Uterus (tissue), 3 donors: ENCODE measurements at regions not wholly inside any gene's neighbourhood (a gene's known extent, or its start where the extent isn't known, plus 50 kb on each side); places are given as distances from the start of the nearest gene placed in this dataset.

Experiments used
- DNase-seq, 2 donors: peaks; one replicate each; pipeline ENCODE4 v3.0.0-alpha.2; 2019 to 2020
- H3K27ac ChIP-seq, 2 donors: fragments of 200-600 bp; sonication (generic); 1 replicate in 1 of 2; 2 replicates in 1 of 2; pipeline ENCODE4 v1.5.1; 2016 to 2018
- H3K27me3 ChIP-seq, 2 donors: fragments of 200-600 bp; sonication (generic); one replicate each; pipeline ENCODE4 v1.5.1; 2018 to 2019; ENCODE audit warnings: control low read depth in 1 of 2
- H3K36me3 ChIP-seq, 2 donors: fragments of 200-600 bp; sonication (generic); one replicate each; pipeline ENCODE4 v1.5.1; 2019; ENCODE audit warnings: control low read depth in 1 of 2
- H3K4me1 ChIP-seq, 2 donors: fragments of 200-600 bp; sonication (generic); one replicate each; pipeline ENCODE4 v1.5.1; 2018 to 2019; ENCODE audit warnings: control low read depth in 1 of 2
- H3K4me3 ChIP-seq, 2 donors: fragments of 200-600 bp; sonication (generic); 1 replicate in 1 of 2; 2 replicates in 1 of 2; pipeline ENCODE4 v1.5.1; 2018 to 2019; ENCODE audit warnings: mild to moderate bottlenecking in 1 of 2
- H3K9me3 ChIP-seq, 2 donors: fragments of 200-600 bp; sonication (generic); one replicate each; pipeline ENCODE4 v1.5.1; 2019; ENCODE audit warnings: control low read depth in 1 of 2
- CTCF ChIP-seq, 4 experiments: fragments of 200-600 bp in 2 of 4; fragments of 450-650 bp in 2 of 4; sonication (generic) in 2 of 4; IDR thresholded peaks; one replicate each; pipeline ENCODE4 v1.5.1; 2016 to 2019; ENCODE audit warnings: antibody characterized with exemption in 4 of 4, mild to moderate bottlenecking in 2 of 4, moderate library complexity in 1 of 4
- POLR2A ChIP-seq, 2 donors: fragments of 450-650 bp; IDR thresholded peaks; one replicate each; pipeline ENCODE4 v1.6.1; 2016; ENCODE audit warnings: antibody characterized with exemption in 2 of 2, mild to moderate bottlenecking in 1 of 2, moderate library complexity in 1 of 2
- intact Hi-C: fragments of 100-400 bp; cut with DNase I; formaldehyde crosslinking; loops from one replicate; pipeline ENCODE4 v1.15.1; 2023; ENCODE audit warnings: low total_unique reads
- donor health status: DM: yes; HTN: yes; CAD: no.

- H3K9me3 ChIP-seq, result no peaks in the 10 kb centered on the region
- intact Hi-C loops, result no loop called here
- H3K36me3 ChIP-seq, result no peaks in the 10 kb centered on the region
- H3K27ac ChIP-seq, result no peak overlapping the region
- TF ChIP-seq CTCF (IDR thresholded peaks at IDR 0.05) (no peak), POLR2A (IDR thresholded peaks at IDR 0.05) (no peak)
- no peaks in the 10 kb centered on the region for H3K4me1 ChIP-seq
- no peak overlapping the region for H3K4me3 ChIP-seq
- DNase-seq, result no peak
- no peaks in the 10 kb centered on the region for H3K27me3 ChIP-seq
Observed at GRCh38 chr14:86243158-86243557, 713.2 kb downstream of the FLRT2 start.

- TF ChIP-seq POLR2A (IDR thresholded peaks at IDR 0.05) (no peak), CTCF (IDR thresholded peaks at IDR 0.05) (no peak)
- H3K4me3 ChIP-seq, result no peak overlapping the region
- DNase-seq, result no peak
- H3K36me3 ChIP-seq, result no peaks in the 10 kb centered on the region
- no peaks in the 10 kb centered on the region for H3K4me1 ChIP-seq
- intact Hi-C loops, result no loop called here
- no peak overlapping the region for H3K27ac ChIP-seq
- H3K27me3 ChIP-seq, result no peaks in the 10 kb centered on the region
- H3K9me3 ChIP-seq, result peaks cover 0 to 2% of the 10 kb centered on the region in 2 donors
Observed at GRCh38 chr14:86237733-86238132, 707.8 kb downstream of the FLRT2 start.

GRCh38 chr14:86221755-86222154 lies 691.8 kb downstream of the FLRT2 start:
- Histone ChIP-seq H3K27me3 (no peaks in the 10 kb centered on the region), H3K9me3 (no peaks in the 10 kb centered on the region), H3K27ac (no peak overlapping the region), H3K4me3 (no peak overlapping the region), H3K4me1 (no peaks in the 10 kb centered on the region), H3K36me3 (no peaks in the 10 kb centered on the region)
- DNase-seq, result no peak
- no peak for TF ChIP-seq POLR2A (IDR thresholded peaks at IDR 0.05)
- TF ChIP-seq CTCF (IDR thresholded peaks at IDR 0.05), result no peak
- intact Hi-C loops, result no loop called here

GRCh38 chr14:86221000-86221399 lies 691.1 kb downstream of the FLRT2 start:
- H3K4me1 ChIP-seq, result no peaks in the 10 kb centered on the region
- H3K9me3 ChIP-seq, result no peaks in the 10 kb centered on the region
- TF ChIP-seq CTCF (IDR thresholded peaks at IDR 0.05), result no peak
- no peak for TF ChIP-seq POLR2A (IDR thresholded peaks at IDR 0.05)
- no peaks in the 10 kb centered on the region for H3K36me3 ChIP-seq
- no peak overlapping the region for H3K4me3 ChIP-seq
- no peaks in the 10 kb centered on the region for H3K27me3 ChIP-seq
- no peak overlapping the region for H3K27ac ChIP-seq
- no peak for DNase-seq
- intact Hi-C loops, result no loop called here

- H3K27ac ChIP-seq, result no peak overlapping the region
- no peak overlapping the region for H3K4me3 ChIP-seq
- no peaks in the 10 kb centered on the region for H3K27me3 ChIP-seq
- H3K36me3 ChIP-seq, result no peaks in the 10 kb centered on the region
- no peaks in the 10 kb centered on the region for H3K4me1 ChIP-seq
- no peak for DNase-seq
- no peak for TF ChIP-seq POLR2A (IDR thresholded peaks at IDR 0.05)
- TF ChIP-seq CTCF (IDR thresholded peaks at IDR 0.05), result no peak
- H3K9me3 ChIP-seq, result no peaks in the 10 kb centered on the region
- intact Hi-C loops, result no loop called here
Observed at GRCh38 chr14:86217523-86217922, 687.6 kb downstream of the FLRT2 start.
